ENCODE measurements at regions not wholly inside any gene's neighbourhood (a gene's known extent, or its start where the extent isn't known, plus 50 kb on each side); places are given as distances from the start of the nearest gene placed in this dataset.
A peak's percentile ranks its signal among the peaks of the same experiment; 100 is the strongest.

DNA sequence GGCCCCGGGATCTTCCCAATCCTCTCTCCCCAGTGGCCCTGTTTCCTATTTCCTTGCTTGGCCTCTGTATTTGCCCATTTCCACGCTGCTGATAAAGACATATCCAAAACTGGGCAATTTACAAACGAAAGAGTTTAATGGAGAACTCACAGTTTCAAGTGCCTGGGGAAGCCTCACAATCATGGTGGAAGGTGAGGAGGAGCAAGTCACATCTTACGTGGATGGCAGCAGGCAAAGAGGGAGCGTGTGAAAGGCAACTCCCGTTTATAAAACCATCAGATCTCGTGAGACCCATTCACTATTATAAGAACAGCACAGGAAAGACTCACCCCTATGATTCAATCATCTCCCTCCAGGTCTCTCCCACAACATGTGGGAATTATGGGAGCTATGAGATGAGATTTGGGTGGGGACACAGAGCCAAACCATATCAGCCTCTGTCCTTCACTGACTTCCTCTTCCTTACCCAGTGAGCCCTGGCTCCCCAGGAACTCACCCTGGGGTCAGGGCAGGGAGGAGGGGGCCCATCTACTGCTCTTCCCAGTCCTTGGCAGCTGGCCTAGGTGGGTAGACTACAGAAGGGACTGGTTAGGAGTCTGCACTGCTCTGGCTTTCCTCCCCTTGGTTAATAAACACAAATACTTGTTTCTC is 105.8 kb upstream of the MYCN start:
- Mint-ChIP-seq H3K27me3 (no peaks in the 10 kb centered on the region), H3K4me1 (no peaks in the 10 kb centered on the region), H3K27ac (no peak overlapping the region), H3K9me3 (no peaks in the 10 kb centered on the region), H3K4me3 (no peak overlapping the region)
- no peak for DNase-seq
- ATAC-seq: no peak

DNA sequence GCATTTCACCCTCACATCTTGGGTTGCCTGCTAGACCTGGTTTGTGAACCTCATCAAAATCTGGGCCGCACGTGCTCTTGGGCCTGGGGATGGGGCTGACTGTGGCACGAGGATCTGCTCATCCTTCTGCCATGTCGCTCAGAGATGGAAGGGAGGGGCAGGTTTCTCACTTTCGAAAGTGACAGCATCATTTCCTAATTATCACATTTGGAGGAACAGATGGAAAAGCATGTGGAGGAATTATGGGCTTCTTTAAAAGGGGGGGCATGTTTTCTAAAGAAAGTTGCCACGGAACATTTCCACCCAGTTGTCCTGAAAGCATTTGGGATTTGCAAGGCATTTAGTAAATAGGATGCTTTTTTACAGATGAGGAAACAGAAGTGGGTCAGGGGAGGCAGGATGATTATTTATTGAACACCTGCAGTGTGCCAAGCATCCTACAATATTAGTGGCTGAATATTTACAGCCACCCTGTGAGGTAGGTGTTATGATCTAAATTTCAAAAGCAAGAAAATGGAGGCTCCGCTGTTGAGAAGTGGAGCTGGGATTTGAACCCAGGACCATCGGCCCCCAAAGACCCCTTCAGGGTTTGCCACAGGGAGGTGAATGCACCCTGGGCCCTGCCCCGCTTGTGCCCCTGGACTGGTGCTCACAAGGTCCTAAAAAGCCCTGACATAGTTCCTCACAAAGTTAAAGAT is 104.2 kb upstream of the MYCN start:
- DNase-seq (no peak), ATAC-seq (no peak)
- H3K4me3 Mint-ChIP-seq: no peak overlapping the region
- H3K9me3 Mint-ChIP-seq: no peaks in the 10 kb centered on the region
- no peaks in the 10 kb centered on the region for H3K27me3 Mint-ChIP-seq
- no peaks in the 10 kb centered on the region for H3K4me1 Mint-ChIP-seq
- H3K27ac Mint-ChIP-seq: no peak overlapping the region

DNA sequence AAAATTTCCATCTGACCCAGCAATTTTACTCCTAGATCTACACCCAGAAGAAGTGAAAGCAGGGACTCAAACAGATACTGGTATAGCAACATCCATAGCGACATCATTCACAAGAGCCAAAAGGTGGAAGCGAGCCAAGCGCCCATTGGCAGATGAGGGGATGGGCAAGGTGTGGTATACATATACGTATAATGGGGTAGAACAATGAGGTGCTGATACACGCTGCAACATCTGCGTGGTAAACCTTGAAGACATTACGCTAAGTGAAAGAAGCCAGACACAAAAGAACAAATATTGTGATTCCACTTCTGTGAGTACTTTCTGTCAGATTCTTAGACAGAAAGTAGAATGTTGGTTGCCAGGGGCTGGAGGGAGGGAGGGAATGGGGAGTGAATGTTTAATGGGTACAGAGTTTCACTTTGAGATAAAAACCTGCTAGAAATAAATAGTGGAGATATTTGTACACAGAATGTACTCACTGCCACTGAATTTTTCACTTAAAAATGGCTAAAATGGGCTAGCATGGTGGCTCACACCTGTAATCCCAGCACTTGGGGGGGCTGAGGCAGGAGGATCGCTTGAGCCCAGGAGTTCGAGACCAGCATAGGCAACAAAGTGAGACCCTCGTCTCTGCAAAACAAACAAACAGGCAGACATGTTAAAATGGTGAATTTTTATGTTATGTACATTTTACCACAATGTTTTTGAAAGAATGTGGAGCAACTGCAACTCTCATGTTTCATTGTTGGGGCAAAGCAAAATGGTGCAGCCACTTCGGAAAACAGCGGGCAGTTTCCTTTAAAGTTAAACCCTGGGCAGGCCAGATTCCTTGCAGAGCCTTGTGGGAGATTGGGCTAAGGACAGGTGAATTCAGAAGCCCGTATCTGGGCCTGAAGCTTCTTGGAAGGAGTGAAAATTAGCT is 103.4 kb upstream of the MYCN start:
- ATAC-seq (no peak), DNase-seq (no peak)
- Mint-ChIP-seq H3K27ac (no peak overlapping the region), H3K27me3 (no peaks in the 10 kb centered on the region), H3K4me1 (no peaks in the 10 kb centered on the region), H3K4me3 (no peak overlapping the region), H3K9me3 (no peaks in the 10 kb centered on the region)

DNA sequence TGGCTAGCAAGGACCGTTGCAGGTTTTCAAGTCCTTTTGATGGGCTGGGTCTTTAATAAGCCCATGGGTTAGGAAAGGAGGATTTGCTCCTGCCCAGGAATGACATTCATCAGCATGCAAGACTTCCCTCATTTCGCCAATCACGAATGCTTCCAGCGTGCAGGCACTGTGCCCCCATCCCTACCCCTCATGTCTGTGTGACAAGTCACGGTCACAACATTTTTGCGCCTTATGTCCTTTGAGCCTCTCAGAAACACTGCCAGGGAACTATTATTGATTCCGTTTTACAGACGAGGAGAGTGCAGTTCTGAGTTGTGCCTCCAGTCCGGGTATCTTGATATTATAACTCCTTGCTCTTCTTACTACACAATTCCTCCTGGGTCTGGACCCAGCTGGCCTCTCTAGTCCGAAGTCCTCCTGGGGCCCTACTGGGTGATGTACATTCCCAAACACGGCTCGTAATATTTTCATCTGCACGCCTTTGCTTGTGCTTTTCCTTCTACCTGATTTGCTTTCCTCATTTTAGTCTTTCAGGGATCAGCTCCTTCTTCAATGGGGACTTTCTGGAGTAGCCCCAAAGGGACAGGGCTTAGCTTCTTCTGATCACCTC is 101.8 kb upstream of the MYCN start:
- Mint-ChIP-seq H3K27me3 (no peaks in the 10 kb centered on the region), H3K4me3 (no peak overlapping the region), H3K9me3 (no peaks in the 10 kb centered on the region), H3K4me1 (no peaks in the 10 kb centered on the region), H3K27ac (no peak overlapping the region)
- DNase-seq: no peak
- no peak for ATAC-seq

DNA sequence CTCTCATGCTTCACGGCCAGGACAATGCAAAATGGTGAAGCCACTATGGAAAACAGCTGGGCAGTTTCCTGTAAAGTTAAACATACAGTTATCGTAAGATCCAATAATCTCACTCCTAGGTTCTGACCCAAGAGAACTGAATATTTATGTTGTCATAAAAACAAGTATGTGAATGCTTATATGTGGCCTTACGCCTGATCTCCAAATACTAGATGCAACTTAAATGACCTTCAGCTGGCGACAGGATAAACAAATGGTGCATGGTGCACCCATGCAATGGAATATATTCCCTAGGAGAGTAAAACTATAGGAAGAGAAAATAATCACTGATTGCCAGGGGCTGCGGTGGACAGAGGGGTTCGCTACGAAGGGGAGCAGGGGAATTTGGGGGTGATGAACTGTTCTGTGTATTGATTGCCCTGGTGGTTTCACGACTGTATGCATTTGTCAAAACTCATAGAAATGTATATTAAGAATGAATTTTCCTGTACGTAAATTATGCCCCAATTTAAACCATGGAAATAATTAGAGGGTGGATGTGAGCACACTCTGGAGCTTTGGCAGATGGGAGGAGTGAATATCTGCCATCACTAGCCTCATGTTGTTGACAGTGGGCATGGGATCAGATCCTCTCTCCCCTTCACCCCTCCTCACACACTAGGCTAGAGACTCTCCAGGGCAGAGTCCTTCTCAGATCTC is 100.8 kb upstream of the MYCN start:
- Mint-ChIP-seq H3K4me1 (no peaks in the 10 kb centered on the region), H3K9me3 (no peaks in the 10 kb centered on the region), H3K4me3 (no peak overlapping the region), H3K27me3 (peaks cover 3% of the 10 kb centered on the region), H3K27ac (no peak overlapping the region)
- DNase-seq (no peak), ATAC-seq (no peak)

DNA sequence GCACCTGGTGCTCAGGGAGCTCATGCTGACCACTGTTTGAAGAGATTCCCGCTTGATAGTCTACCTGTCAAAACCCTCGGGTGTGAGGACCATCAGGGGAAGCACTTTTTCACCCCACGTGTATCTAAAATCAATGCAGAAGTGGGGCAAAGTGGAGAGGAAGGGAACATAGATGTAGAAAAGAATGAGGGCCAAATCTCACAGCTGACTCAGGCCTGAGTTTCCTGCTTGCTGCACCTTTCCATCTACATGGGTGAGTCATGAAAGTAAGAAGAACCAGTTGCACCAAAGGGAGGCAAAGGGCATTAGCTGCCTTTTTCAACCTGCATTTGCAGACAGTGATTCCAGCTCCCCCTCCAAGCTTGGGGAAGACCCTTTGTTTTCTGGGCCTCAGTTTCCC is 100.2 kb upstream of the MYCN start:
- Mint-ChIP-seq H3K4me1 (no peaks in the 10 kb centered on the region), H3K9me3 (no peaks in the 10 kb centered on the region), H3K27me3 (peaks cover 7% of the 10 kb centered on the region), H3K27ac (no peak overlapping the region), H3K4me3 (no peak overlapping the region)
- ATAC-seq: no peak
- DNase-seq: no peak

DNA sequence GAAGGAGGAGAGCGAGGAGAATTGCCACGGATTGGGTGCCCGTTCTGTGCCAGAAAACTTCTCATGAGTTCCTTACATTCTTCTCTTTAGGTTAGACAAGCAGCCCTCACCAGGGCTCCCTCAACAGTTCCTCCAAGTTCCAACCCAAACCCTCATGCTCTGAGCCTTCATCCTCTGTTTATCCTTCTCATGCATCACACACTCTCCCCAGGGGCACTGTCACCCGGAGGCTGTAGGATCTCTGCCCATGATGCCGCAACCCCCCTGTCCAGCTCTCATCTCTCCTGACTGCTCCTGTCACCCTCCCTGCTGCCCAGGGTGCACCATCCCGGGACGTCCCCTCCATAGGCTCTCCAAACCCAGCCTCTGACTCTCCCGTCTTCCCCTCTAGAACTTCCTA is 99.4 kb upstream of the MYCN start:
- Mint-ChIP-seq H3K27ac (peak overlapping the region in 1 of 2 donors; percentile 32), H3K4me1 (no peaks in the 10 kb centered on the region), H3K27me3 (peaks cover 7% of the 10 kb centered on the region), H3K9me3 (no peaks in the 10 kb centered on the region), H3K4me3 (no peak overlapping the region)
- peak; percentile 15 for ATAC-seq
- DNase-seq: no peak

DNA sequence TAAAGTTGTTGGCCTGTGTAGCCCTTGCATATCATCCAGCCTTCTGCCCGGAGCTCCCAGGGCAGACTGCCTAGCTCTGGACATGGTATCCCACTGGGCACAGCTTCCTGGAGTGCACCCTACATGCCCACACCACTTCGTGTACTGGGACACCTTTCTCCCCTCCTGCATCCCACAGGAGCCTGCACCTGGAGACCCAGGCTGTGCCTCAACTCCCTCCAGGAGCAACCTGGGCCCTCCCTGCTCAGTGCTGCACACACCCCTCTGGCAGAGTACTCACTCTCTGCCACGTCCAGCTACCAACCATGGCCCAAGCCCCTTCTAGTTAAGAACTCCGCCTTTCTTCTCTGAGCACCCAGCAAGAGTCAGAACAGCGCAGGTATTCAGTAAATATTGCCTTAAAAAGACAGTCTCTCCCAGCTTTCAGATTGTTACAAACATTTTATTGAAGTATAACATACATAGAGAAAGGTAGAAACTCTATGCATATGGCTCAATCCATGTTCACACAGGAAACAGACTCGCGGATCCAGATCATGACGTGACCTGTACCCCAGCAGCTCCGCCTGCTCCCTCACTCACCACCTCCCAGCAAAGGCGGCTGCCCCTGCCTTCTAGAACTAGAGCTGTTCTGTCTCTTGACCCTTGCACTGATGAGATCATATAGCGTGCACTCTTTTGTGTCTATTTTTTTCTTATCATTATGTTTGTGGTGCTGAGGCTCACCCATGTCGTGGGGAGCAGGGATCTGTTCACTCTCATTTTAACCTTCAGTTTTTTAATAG is 98.4 kb upstream of the MYCN start:
- Mint-ChIP-seq H3K27ac (no peak overlapping the region), H3K4me1 (no peaks in the 10 kb centered on the region), H3K9me3 (peaks cover 0 to 1% of the 10 kb centered on the region in 2 donors), H3K27me3 (peaks cover 7% of the 10 kb centered on the region), H3K4me3 (no peak overlapping the region)
- DNase-seq (no peak), ATAC-seq (no peak)

DNA sequence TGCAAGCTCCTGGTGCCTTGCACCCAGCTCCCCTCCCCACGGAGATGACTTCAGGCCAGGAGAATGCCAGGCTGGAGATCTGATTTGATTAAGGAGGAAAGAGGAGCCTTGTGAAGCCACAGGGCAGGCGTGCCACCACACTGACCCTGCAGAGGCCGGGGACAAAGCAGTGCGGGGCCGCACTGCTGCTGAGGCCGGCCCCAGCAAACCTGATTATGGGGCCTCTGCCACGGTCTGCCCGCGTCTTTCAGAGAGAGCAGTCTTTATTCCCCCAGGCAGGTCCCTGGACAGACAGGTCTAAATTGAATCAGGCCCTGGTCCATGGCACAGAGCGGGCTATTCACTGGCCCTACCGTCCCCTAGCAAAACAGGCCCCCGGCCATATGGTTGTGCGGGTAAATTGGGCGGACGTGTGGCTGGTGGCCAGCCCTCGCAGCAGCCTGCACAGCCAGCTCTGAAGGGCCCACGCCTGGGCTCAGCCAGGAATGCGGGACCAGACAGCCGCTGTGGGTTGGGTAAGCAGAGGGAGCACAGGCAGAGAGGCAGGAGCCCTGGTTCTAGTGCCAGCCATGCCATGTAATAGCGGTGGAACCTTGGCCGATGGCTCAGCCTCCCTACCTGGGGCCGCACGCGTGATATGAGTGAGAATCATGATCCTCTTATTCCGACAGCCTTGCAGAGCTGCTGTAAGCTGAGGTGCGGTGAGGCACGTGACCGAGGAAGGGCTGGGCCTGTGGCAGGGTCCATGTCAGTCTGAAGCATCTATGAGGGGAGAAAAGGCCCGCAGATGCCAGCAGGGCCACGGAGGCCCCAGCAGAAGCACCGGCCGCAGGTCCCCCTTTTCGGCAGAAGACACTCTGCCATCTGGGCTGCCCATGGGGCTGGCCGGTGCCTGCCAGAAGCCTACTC is 97.3 kb upstream of the MYCN start:
- H3K27ac Mint-ChIP-seq: no peak overlapping the region
- peaks cover 0 to 4% of the 10 kb centered on the region in 2 donors for H3K9me3 Mint-ChIP-seq
- ATAC-seq: no peak
- no peaks in the 10 kb centered on the region for H3K4me1 Mint-ChIP-seq
- H3K4me3 Mint-ChIP-seq: no peak overlapping the region
- H3K27me3 Mint-ChIP-seq: peaks cover 7% of the 10 kb centered on the region
- DNase-seq: no peak

DNA sequence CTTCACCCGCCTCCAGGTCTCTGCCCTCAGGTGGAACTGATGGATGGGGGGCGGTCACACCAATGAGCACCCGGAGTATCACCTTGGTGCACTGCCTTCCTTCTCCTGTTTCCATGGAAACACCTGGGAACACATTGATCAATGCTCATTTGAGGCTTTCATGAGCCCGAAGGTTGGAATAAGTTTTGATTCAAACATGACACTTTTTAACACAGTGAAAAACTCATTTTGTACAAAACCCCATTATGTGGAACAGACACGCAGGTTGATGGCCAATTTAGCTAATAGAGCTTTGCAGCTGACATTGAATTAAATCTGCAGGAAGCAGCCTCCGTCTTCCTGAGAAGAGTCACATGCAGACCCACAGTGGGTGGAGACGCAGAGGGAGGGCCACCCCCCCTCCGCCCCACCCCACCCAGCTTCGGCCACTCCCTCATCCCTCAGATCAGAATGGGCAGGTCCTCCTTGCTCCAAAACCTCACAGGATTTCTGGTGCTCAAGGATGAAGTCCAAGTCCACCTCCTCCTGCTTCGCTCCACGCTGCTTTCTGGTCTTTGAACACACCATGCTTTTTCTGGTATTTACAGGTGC is 96.0 kb upstream of the MYCN start:
- H3K9me3 Mint-ChIP-seq: peaks cover 4 to 6% of the 10 kb centered on the region in 2 donors
- H3K4me1 Mint-ChIP-seq: no peaks in the 10 kb centered on the region
- ATAC-seq (no peak), DNase-seq (no peak)
- H3K4me3 Mint-ChIP-seq: no peak overlapping the region
- no peak overlapping the region for H3K27ac Mint-ChIP-seq
- peaks cover 7% of the 10 kb centered on the region for H3K27me3 Mint-ChIP-seq

DNA sequence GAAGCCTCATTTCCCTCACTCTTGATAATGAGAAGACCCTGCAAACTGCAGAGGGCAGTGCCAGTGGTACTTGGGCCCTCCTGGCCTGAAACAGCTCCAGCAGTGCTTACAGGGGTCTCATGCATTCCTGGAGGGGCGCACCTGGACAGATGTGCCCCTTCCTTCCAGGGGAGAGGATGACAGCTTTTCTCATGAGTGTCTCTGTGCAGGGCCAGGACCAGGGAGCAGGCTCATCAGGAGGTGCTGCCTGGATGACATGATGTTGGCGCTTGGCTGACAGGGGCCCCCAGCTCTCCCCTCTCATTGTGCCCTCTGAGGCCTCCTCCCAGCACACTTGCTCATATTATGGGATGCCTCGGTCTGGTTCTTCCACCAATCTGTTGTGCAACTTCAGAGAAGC is 95.1 kb upstream of the MYCN start:
- Mint-ChIP-seq H3K9me3 (peaks cover 4 to 8% of the 10 kb centered on the region in 2 donors), H3K27ac (no peak overlapping the region), H3K4me1 (no peaks in the 10 kb centered on the region), H3K27me3 (peaks cover 7% of the 10 kb centered on the region), H3K4me3 (no peak overlapping the region)
- DNase-seq (no peak), ATAC-seq (no peak)

DNA sequence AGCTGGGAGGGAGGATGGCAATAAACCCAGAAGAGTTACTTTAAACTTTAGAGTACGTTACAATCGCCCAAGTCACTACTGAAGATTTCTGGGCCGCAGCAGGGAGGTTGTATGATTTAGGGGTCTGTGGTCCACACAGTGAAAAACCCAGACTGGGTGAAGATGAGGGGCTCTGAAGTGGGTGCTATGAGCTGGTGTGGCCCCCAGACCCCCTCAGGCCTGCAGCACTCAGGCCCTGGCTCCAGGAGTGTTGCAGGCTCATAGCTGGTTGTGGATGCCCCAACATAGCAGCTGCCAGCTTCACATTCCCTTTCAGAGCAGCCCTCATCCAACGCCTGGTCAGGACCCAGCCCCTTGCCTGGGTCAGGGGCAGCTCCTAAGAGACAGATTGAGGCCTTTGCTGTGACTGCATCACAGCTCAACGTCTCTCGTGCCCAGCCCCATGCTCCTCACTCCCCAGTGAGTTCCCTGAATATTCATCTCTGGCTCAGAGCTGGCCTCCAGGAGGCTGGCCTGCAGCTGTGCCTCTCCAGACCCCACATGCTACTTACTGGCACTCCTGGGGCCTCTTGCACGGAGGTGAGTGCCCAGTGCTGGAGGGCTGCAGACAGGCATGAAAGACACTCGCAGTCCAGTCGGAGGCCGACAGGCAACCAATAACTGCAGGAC is 94.5 kb upstream of the MYCN start:
- H3K27ac Mint-ChIP-seq: no peak overlapping the region
- no peak for DNase-seq
- ATAC-seq: peak; percentile 5
- peaks cover 7% of the 10 kb centered on the region for H3K27me3 Mint-ChIP-seq
- no peak overlapping the region for H3K4me3 Mint-ChIP-seq
- no peaks in the 10 kb centered on the region for H3K4me1 Mint-ChIP-seq
- H3K9me3 Mint-ChIP-seq: peaks cover 4 to 8% of the 10 kb centered on the region in 2 donors

DNA sequence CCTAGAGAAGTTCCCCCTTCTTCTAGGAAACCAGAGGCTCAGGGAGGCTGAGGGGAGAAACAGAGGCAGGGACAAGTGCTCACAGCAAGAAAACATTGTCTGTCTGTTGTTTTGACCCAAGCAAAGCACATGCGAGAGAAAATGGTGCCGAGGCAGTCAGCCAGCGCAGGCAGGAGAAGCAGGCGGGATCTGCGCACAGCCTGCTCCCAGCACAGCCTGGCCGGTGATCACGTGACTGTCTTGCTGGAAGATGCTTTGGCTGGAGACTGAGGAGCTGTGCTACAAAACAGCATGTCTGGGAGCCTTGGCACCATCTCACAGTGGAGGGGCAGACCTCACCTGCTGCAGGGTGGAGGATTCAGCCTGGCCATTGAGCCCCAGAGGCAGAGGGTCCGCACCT is 93.7 kb upstream of the MYCN start:
- no peak for DNase-seq
- H3K4me1 Mint-ChIP-seq: no peaks in the 10 kb centered on the region
- H3K27me3 Mint-ChIP-seq: peaks cover 7% of the 10 kb centered on the region
- H3K4me3 Mint-ChIP-seq: no peak overlapping the region
- peaks cover 4 to 8% of the 10 kb centered on the region in 2 donors for H3K9me3 Mint-ChIP-seq
- ATAC-seq: no peak
- H3K27ac Mint-ChIP-seq: no peak overlapping the region
